ENCODE measurements at regions not wholly inside any gene's neighbourhood (a gene's known extent, or its start where the extent isn't known, plus 50 kb on each side); places are given as distances from the start of the nearest gene placed in this dataset.
"Not testable (repeated sequence)": the region's sequence is repeated elsewhere in the genome, so short reads cannot be mapped to it uniquely, and the experiment has no call there.

GRCh38 chr5:172525996-172526360, 71.7 kb upstream of the SH3PXD2B start:
- Mint-ChIP-seq H3K36me3 (peaks cover 0 to 18% (median 0%) of the 10 kb centered on the region in 3 donors), H3K27ac (no peak overlapping the region), H3K9me3 (peaks cover 4 to 42% (median 16%) of the 10 kb centered on the region in 9 donors), H3K4me1 (no peaks in the 10 kb centered on the region), H3K27me3 (peaks cover 11 to 58% (median 20%) of the 10 kb centered on the region in 5 donors), H3K4me3 (no peak overlapping the region)
- no peak for ATAC-seq
- no peak for DNase-seq
- POLR2A ChIA-PET: no interaction called here

DNA sequence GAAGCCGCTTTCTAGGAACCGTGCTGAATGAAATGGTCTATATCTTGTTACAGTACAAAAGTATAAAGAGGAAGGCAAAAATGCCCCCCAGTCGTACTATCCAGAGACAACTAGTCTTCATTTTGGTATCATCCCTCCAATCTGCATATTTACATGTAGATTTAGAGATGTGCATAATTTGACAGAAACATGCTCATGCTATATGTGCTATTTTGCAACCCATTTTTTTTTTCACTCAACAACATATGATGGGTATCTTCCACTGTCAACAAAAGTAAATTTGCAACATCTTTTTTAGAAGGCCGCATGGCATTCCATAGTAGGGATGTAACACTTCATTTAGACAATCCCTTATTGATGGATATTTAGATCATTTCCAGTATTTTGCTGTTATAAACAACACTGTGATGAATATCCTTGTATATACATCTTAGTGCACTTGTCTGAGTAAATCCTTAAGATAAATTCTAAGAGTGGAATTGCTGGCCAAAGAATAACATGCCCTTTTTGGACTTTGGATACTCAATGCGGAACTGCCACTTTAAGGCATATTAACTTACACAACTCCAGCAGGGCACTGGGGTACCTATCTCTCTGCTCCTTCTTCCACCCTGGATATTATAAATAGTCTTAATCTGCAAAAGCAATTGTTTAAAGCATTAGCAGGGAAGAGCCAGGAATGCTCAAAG, 71.1 kb upstream of the SH3PXD2B start:
- no peak for DNase-seq
- ATAC-seq: no peak
- peaks cover 4 to 47% (median 20%) of the 10 kb centered on the region in 9 donors for H3K9me3 Mint-ChIP-seq
- POLR2A ChIA-PET: no interaction called here
- H3K36me3 Mint-ChIP-seq: peaks cover 0 to 24% (median 0%) of the 10 kb centered on the region in 3 donors
- H3K27ac Mint-ChIP-seq: no peak overlapping the region
- H3K4me3 Mint-ChIP-seq: no peak overlapping the region
- H3K27me3 Mint-ChIP-seq: peaks cover 11 to 53% (median 21%) of the 10 kb centered on the region in 5 donors
- no peaks in the 10 kb centered on the region for H3K4me1 Mint-ChIP-seq

- Mint-ChIP-seq H3K36me3 (peaks cover 0 to 26% (median 0%) of the 10 kb centered on the region in 3 donors), H3K4me1 (no peaks in the 10 kb centered on the region), H3K27ac (no peak overlapping the region), H3K27me3 (peaks cover 11 to 44% (median 21%) of the 10 kb centered on the region in 5 donors), H3K9me3 (peaks cover 8 to 47% (median 20%) of the 10 kb centered on the region in 9 donors), H3K4me3 (no peak overlapping the region)
- ATAC-seq: no peak
- DNase-seq: no peak
- POLR2A ChIA-PET: no interaction called here
These were observed 70.3 kb upstream of the SH3PXD2B start for GRCh38 chr5:172524573-172525021.

- no peak overlapping the region for H3K4me3 Mint-ChIP-seq
- ATAC-seq (no peak), DNase-seq (no peak)
- peaks cover 0 to 21% (median 0%) of the 10 kb centered on the region in 3 donors for H3K36me3 Mint-ChIP-seq
- POLR2A ChIA-PET: no interaction called here
- H3K4me1 Mint-ChIP-seq: no peaks in the 10 kb centered on the region
- H3K27ac Mint-ChIP-seq: peak overlapping the region in 2 of 10 donors; percentile 34 to 58
- peaks cover 7 to 31% (median 14%) of the 10 kb centered on the region in 5 donors for H3K27me3 Mint-ChIP-seq
- H3K9me3 Mint-ChIP-seq: peaks cover 11 to 41% (median 21%) of the 10 kb centered on the region in 9 donors
These were observed 68.9 kb upstream of the SH3PXD2B start for GRCh38 chr5:172523146-172523745.

DNA sequence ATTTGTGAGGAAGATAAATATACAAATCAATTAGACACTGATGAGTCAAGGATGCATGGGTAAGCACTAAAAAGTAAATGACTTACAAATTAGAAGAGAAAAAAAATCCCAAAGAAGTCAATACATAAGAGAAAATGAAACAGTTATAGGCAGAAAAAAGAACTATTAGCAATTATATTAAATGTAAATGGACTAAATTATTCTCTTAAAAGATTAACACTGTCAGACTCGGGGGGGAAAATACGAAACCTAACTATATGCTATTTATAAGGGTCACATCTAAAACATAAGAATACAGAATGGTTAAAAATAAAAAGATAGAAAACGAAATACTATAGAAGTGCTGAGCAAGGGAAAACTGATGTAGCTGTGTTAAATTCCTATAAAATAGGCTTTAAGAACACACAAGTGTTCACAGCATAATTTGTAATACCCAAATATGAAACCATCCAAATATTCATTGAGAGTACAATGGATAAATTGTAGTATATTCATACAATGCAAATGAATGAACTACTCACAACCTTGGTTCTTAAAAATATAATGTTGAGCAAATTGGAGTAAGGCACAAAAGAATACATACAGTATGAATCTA, 67.1 kb upstream of the SH3PXD2B start:
- Mint-ChIP-seq H3K4me3 (no peak overlapping the region), H3K9me3 (peaks cover 11 to 46% (median 22%) of the 10 kb centered on the region in 9 donors), H3K27me3 (peaks cover 0 to 19% (median 13%) of the 10 kb centered on the region in 5 donors), H3K4me1 (no peaks in the 10 kb centered on the region), H3K36me3 (peaks cover 0 to 21% (median 0%) of the 10 kb centered on the region in 3 donors), H3K27ac (no peak overlapping the region)
- POLR2A ChIA-PET: no interaction called here
- ATAC-seq: no peak
- DNase-seq: no peak

DNA sequence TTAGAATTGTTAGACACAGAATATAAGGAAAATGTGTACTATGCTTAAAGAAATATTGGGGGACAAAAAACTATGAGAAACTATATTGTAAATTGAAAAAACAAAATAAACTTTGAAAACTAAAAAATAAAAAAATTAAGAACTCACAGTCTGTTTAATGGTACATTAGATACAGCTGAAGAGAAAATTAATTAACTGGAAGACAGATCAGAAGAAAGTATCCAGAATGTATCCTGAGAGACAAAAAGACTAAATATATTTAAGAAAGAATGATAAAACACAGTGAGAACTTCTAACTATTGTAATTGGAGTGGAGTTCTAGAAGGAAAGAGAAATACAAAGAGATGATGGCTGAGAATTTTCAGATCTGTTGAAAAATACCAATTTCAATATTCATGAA, 57.6 kb upstream of the SH3PXD2B start:
- Mint-ChIP-seq H3K27ac (no peak overlapping the region), H3K4me1 (no peaks in the 10 kb centered on the region), H3K4me3 (no peak overlapping the region), H3K27me3 (peaks cover 27 to 67% (median 35%) of the 10 kb centered on the region in 5 donors), H3K9me3 (peaks cover 10 to 45% (median 25%) of the 10 kb centered on the region in 9 donors), H3K36me3 (peaks cover 0 to 42% (median 8%) of the 10 kb centered on the region in 3 donors)
- ATAC-seq: no peak
- POLR2A ChIA-PET: no interaction called here
- DNase-seq: no peak

DNA sequence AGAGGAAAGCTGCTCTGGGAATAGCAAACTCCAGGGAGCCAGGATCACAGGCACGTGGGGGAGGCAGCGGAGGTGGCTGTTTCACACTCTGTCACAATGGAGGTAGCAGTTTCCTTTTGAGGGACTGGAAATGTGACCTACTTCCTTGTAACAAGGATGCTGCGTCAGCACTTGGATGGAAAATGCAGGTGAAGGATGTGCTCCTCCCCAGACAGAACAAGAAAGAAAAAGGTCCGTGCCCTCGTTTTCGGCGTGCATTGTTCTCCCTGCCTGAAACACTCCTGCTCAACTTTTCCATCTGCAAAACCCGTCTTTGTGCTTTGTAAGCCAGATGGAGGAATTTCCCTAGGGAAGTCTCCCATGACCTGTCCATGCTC, 55.1 kb upstream of the SH3PXD2B start:
- ATAC-seq (no peak), DNase-seq (no peak)
- H3K4me1 Mint-ChIP-seq: no peaks in the 10 kb centered on the region
- peaks cover 24 to 65% (median 46%) of the 10 kb centered on the region in 5 donors for H3K27me3 Mint-ChIP-seq
- POLR2A ChIA-PET: no interaction called here
- peaks cover 10 to 35% (median 25%) of the 10 kb centered on the region in 9 donors for H3K9me3 Mint-ChIP-seq
- no peak overlapping the region for H3K4me3 Mint-ChIP-seq
- H3K36me3 Mint-ChIP-seq: peaks cover 0 to 42% (median 8%) of the 10 kb centered on the region in 3 donors
- no peak overlapping the region for H3K27ac Mint-ChIP-seq

DNA sequence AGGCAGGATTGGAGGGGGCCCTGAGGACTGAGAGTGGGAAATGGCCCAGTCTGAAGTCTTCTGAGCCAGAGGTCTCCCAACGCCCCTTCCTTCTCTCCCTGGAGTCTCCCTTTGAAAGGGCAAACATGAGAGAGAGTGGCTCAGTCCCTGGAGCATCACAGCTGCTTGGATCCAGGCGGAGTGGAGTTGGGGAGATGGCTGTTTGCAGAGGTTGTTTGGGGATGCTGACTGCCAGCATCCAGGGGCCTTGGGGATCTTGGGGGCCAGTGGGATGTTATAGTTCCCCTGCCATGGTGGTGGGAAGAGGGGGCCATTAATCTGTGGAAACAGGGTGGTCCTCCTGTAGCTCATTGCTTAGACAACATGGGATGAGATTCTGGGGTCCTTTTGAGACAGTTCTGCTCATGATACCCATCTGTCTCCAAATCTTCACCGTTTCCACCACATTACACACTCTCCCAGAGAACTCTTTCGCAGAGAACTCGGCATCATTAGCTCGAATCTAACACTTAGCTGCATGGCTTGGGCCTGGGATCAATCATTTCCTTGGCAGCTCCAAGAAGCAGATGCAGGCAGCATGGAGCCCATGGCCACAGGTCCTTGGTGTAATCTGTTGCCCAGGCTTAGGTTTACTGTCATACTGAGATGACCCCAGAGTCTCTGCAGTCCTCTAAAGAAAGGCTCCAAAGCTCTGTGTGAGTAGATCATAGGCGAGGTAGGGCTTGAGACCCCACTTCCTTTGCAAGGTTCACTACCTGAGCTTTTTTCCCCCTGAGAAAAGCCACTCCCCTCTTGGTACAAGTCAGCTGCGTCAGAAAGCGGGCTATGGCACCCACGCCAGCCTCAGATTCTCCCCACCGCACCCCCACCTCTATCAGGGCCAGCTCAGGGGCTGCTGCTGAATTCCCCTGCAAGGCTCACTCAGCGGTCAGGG, 54.4 kb upstream of the SH3PXD2B start:
- H3K4me1 Mint-ChIP-seq: no peaks in the 10 kb centered on the region
- POLR2A ChIA-PET: no interaction called here
- peaks cover 9 to 35% (median 25%) of the 10 kb centered on the region in 9 donors for H3K9me3 Mint-ChIP-seq
- H3K27me3 Mint-ChIP-seq: peaks cover 22 to 58% (median 42%) of the 10 kb centered on the region in 5 donors
- H3K27ac Mint-ChIP-seq: no peak overlapping the region
- H3K4me3 Mint-ChIP-seq: no peak overlapping the region
- no peak for DNase-seq
- no peak for ATAC-seq
- peaks cover 0 to 42% (median 8%) of the 10 kb centered on the region in 3 donors for H3K36me3 Mint-ChIP-seq

- DNase-seq, ATAC-seq, H3K4me3 Mint-ChIP-seq, POLR2A ChIA-PET, H3K27ac Mint-ChIP-seq, H3K4me1 Mint-ChIP-seq: not testable (repeated sequence)
- peaks cover 14 to 46% (median 34%) of the 10 kb centered on the region in 5 donors for H3K27me3 Mint-ChIP-seq
- peaks cover 6 to 25% (median 19%) of the 10 kb centered on the region in 9 donors for H3K9me3 Mint-ChIP-seq
- peaks cover 0 to 30% (median 7%) of the 10 kb centered on the region in 3 donors for H3K36me3 Mint-ChIP-seq
These were observed 53.2 kb upstream of the SH3PXD2B start for GRCh38 chr5:172507485-172507884.

DNA sequence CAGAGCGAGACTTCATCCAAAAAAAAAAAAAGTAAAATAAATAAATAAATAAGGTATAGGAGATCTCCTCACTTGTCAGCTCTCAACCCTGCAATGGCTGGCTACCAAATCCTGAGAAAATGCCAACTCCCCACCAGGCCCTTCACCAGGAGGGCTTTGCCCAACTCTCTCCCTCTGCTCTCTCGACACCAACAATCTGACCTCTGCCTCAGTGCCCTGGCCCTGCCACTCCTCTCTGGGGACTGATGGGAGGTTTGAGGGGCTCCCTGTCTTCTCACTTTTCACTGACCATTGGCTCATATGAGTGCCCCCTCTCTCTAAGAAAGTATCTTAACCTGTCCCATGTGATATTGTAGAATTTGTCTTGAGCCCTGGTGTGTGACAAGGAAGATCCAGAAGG, 52.6 kb upstream of the SH3PXD2B start:
- DNase-seq (no peak), ATAC-seq (no peak)
- no peak overlapping the region for H3K27ac Mint-ChIP-seq
- H3K4me1 Mint-ChIP-seq: no peaks in the 10 kb centered on the region
- H3K4me3 Mint-ChIP-seq: no peak overlapping the region
- H3K36me3 Mint-ChIP-seq: peaks cover 0 to 25% (median 4%) of the 10 kb centered on the region in 3 donors
- peaks cover 2 to 19% (median 13%) of the 10 kb centered on the region in 9 donors for H3K9me3 Mint-ChIP-seq
- H3K27me3 Mint-ChIP-seq: peaks cover 11 to 40% (median 28%) of the 10 kb centered on the region in 5 donors
- POLR2A ChIA-PET: no interaction called here

GRCh38 chr5:172506251-172506650, 51.9 kb upstream of the SH3PXD2B start:
- Mint-ChIP-seq H3K27me3 (peaks cover 11 to 38% (median 28%) of the 10 kb centered on the region in 5 donors), H3K4me1 (no peaks in the 10 kb centered on the region)
- POLR2A ChIA-PET: no interaction called here

GRCh38 chr5:172505845-172506244, 51.5 kb upstream of the SH3PXD2B start:
- DNase-seq: no peak
- Mint-ChIP-seq H3K4me3 (no peak overlapping the region), H3K27ac (no peak overlapping the region), H3K27me3 (peaks cover 11 to 38% (median 28%) of the 10 kb centered on the region in 5 donors), H3K4me1 (no peaks in the 10 kb centered on the region), H3K36me3 (peaks cover 0 to 14% (median 0%) of the 10 kb centered on the region in 3 donors), H3K9me3 (peaks cover 0 to 8% (median 4%) of the 10 kb centered on the region in 9 donors)
- ATAC-seq: no peak
- POLR2A ChIA-PET: no interaction called here

More at GRCh38 chr5:172506251-172506650, 51.9 kb upstream of the SH3PXD2B start:
- Mint-ChIP-seq H3K27ac (no peak overlapping the region), H3K9me3 (peaks cover 0 to 12% (median 8%) of the 10 kb centered on the region in 9 donors), H3K4me3 (no peak overlapping the region), H3K36me3 (peaks cover 0 to 18% (median 0%) of the 10 kb centered on the region in 3 donors)
- DNase-seq (no peak), ATAC-seq (no peak)

Data from naive thymus-derived CD8-positive, alpha-beta T cell (primary cell).